ENCODE measurements at regions not wholly inside any gene's neighbourhood (a gene's known extent, or its start where the extent isn't known, plus 50 kb on each side); places are given as distances from the start of the nearest gene placed in this dataset.

- Histone ChIP-seq H3K4me1 (replicated peaks in 1 of 2; ENCODE audit: control insufficient read depth in 2 of 2, insufficient read depth in 2 of 2, low read length in 2 of 2) (no peaks in the 10 kb centered on the region), H3K9me1 (ENCODE audit: control insufficient read depth, insufficient read depth, low read length) (no peaks in the 10 kb centered on the region), H3K27ac (ENCODE audit: extremely low read depth, low read depth, low read length) (no peak overlapping the region), H3K4me2 (ENCODE audit: insufficient read depth, low read length) (no peak overlapping the region), H3K4me3 (no peak overlapping the region), H3K79me2 (ENCODE audit: control insufficient read depth, insufficient read depth, low read length) (no peaks in the 10 kb centered on the region), H2AFZ (ENCODE audit: low read depth, low read length) (no peak overlapping the region), H3K27me3 (ENCODE audit: control insufficient read depth in 2 of 2, insufficient read depth in 2 of 2, low read length in 2 of 2) (no peaks in the 10 kb centered on the region), H3K9me3 (replicated peaks; ENCODE audit: control insufficient read depth, insufficient read depth, low read depth, low read length) (no peaks in the 10 kb centered on the region), H3K9ac (ENCODE audit: insufficient read depth in 1 of 2, low read depth in 2 of 2, low read length in 2 of 2) (no peak overlapping the region), H3K36me3 (ENCODE audit: control insufficient read depth, insufficient read depth, low read length) (no peaks in the 10 kb centered on the region), H4K20me1 (replicated peaks; ENCODE audit: control insufficient read depth, insufficient read depth, low read length) (no peaks in the 10 kb centered on the region)
- FAIRE-seq (no peak), ATAC-seq (no peak), DNase-seq (ENCODE audit: extremely low read depth in 1 of 4, low spot score in 3 of 4) (no peak)
- ChIA-PET CTCF (ENCODE audit: low intra/inter-chr PET ratio) (no interaction called here), POLR2A (no interaction called here)
- intact Hi-C loops (cut with micrococcal nuclease) (no loop called here), in situ Hi-C loops (cut with MboI) (no loop called here)
- 0% methylated on average over 6 of the region's 7 CpGs for WGBS (ENCODE audit: insufficient coverage, low coverage, missing lambda C conversion rate)
- BruUV-seq (replicated peaks) = no TSS peak
- no peak for TF ChIP-seq ARID1B (IDR thresholded peaks at IDR 0.05)
- TF ChIP-seq SAFB (IDR thresholded peaks at IDR 0.05; ENCODE audit: borderline replicate concordance, low read depth, low read length) = no peak
- TF ChIP-seq ZNF75A (CRISPR knock-in tag; IDR thresholded peaks at IDR 0.05) = no peak
- no peak for TF ChIP-seq NCOA6 (IDR thresholded peaks at IDR 0.05)
- TF ChIP-seq NFYB (IDR thresholded peaks at IDR 0.05; ENCODE audit: extremely low read depth, insufficient read length) = no peak
- no peak for TF ChIP-seq MEF2D (tag; conservative IDR thresholded peaks at IDR 0.05; ENCODE audit: low read depth)
- TF ChIP-seq CBX1 (IDR thresholded peaks at IDR 0.05; ENCODE audit: low read depth) = no peak
- no peak for TF ChIP-seq SRSF9 (IDR thresholded peaks at IDR 0.05; ENCODE audit: borderline replicate concordance, low read depth, low read length)
- no peak for TF ChIP-seq SMARCC2 (IDR thresholded peaks at IDR 0.05; ENCODE audit: low read depth)
- TF ChIP-seq, protein P1, sequence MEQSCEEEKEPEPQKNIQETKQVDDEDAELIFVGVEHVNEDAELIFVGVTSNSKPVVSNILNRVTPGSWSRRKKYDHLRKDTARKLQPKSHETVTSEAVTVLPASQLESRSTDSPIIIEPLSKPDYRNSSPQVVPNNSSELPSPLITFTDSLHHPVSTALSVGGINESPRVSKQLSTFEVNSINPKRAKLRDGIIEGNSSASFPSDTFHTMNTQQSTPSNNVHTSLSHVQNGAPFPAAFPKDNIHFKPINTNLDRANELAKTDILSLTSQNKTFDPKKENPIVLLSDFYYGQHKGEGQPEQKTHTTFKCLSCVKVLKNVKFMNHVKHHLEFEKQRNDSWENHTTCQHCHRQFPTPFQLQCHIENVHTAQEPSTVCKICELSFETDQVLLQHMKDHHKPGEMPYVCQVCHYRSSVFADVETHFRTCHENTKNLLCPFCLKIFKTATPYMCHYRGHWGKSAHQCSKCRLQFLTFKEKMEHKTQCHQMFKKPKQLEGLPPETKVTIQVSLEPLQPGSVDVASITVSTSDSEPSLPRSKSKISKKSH (CRISPR knock-in tag; IDR thresholded peaks at IDR 0.05) = no peak
- no peak for TF ChIP-seq ZNF77 (CRISPR knock-in tag; IDR thresholded peaks at IDR 0.05)
- no peak for TF ChIP-seq MTA2 (IDR thresholded peaks at IDR 0.05; ENCODE audit: low read depth)
- no peak for TF ChIP-seq ZNF140 (CRISPR knock-in tag; IDR thresholded peaks at IDR 0.05)
- TF ChIP-seq, protein P2, sequence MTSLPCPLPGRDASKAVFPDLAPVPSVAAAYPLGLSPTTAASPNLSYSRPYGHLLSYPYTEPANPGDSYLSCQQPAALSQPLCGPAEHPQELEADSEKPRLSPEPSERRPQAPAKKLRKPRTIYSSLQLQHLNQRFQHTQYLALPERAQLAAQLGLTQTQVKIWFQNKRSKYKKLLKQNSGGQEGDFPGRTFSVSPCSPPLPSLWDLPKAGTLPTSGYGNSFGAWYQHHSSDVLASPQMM (CRISPR knock-in tag; IDR thresholded peaks at IDR 0.05) = no peak
- TF ChIP-seq ZBTB9 (CRISPR knock-in tag; IDR thresholded peaks at IDR 0.05) = no peak
- TF ChIP-seq POLR2H (tag; IDR thresholded peaks at IDR 0.05; ENCODE audit: low read depth) = no peak
- TF ChIP-seq, protein P3, sequence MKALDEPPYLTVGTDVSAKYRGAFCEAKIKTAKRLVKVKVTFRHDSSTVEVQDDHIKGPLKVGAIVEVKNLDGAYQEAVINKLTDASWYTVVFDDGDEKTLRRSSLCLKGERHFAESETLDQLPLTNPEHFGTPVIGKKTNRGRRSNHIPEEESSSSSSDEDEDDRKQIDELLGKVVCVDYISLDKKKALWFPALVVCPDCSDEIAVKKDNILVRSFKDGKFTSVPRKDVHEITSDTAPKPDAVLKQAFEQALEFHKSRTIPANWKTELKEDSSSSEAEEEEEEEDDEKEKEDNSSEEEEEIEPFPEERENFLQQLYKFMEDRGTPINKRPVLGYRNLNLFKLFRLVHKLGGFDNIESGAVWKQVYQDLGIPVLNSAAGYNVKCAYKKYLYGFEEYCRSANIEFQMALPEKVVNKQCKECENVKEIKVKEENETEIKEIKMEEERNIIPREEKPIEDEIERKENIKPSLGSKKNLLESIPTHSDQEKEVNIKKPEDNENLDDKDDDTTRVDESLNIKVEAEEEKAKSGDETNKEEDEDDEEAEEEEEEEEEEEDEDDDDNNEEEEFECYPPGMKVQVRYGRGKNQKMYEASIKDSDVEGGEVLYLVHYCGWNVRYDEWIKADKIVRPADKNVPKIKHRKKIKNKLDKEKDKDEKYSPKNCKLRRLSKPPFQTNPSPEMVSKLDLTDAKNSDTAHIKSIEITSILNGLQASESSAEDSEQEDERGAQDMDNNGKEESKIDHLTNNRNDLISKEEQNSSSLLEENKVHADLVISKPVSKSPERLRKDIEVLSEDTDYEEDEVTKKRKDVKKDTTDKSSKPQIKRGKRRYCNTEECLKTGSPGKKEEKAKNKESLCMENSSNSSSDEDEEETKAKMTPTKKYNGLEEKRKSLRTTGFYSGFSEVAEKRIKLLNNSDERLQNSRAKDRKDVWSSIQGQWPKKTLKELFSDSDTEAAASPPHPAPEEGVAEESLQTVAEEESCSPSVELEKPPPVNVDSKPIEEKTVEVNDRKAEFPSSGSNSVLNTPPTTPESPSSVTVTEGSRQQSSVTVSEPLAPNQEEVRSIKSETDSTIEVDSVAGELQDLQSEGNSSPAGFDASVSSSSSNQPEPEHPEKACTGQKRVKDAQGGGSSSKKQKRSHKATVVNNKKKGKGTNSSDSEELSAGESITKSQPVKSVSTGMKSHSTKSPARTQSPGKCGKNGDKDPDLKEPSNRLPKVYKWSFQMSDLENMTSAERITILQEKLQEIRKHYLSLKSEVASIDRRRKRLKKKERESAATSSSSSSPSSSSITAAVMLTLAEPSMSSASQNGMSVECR (CRISPR knock-in tag; IDR thresholded peaks at IDR 0.05) = no peak
Observed at GRCh38 chr9:85136987-85137386, 467.5 kb downstream of the NTRK2 start.
